Activated CD4-positive, alpha-beta T cell treated with anti-CD3 and anti-CD28 coated beads, Interleukin-2, amount 10 ng/mL, durations not matched to agents 24 days and 14 days (primary cell): ENCODE measurements at regions not wholly inside any gene's neighbourhood (a gene's known extent, or its start where the extent isn't known, plus 50 kb on each side); places are given as distances from the start of the nearest gene placed in this dataset.

Experiments used
- DNase-seq: peaks from one replicate; pipeline ENCODE4 v3.0.0; 2022
- H3K27ac Mint-ChIP-seq: one replicate; pipeline ENCODE4 v1.8.0; 2022; ENCODE audit warnings: mild to moderate bottlenecking, mixed read lengths
- H3K27me3 Mint-ChIP-seq: one replicate; pipeline ENCODE4 v1.8.0; 2022; ENCODE audit warnings: mixed read lengths
- H3K36me3 Mint-ChIP-seq: one replicate; pipeline ENCODE4 v1.8.0; 2022; ENCODE audit warnings: low read depth, mild to moderate bottlenecking, mixed read lengths
- H3K4me1 Mint-ChIP-seq: one replicate; pipeline ENCODE4 v1.8.0; 2021; ENCODE audit warnings: mixed read lengths
- H3K4me3 Mint-ChIP-seq: one replicate; pipeline ENCODE4 v1.8.0; 2022; ENCODE audit warnings: mild to moderate bottlenecking, moderate library complexity, mixed read lengths
- H3K9me3 Mint-ChIP-seq: one replicate; pipeline ENCODE4 v1.8.0; 2021; ENCODE audit warnings: mixed read lengths
- intact Hi-C: fragments of 100-400 bp; cut with micrococcal nuclease; formaldehyde crosslinking; loops from one replicate; pipeline ENCODE4 v1.15.1; 2023

DNA sequence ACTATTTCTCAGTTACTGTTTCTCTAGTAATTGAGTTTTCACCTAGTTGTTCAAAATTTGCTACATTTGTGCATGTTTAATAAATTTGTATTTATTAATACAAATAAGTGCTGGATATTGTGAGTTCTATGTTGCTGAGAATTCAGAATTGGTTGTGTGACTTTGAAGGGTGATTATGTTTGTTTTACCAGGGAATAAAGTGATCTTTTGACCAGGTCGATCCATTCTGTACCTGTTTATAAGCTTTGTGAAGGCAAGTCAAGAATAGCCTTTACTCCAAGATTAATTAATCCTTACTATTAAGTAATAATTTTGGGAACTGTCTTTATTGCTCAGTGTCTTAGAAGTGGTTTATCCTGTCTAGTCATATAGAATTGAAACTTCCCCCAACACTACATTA is 230.0 kb upstream of the GYPC start:
- no peaks in the 10 kb centered on the region for H3K36me3 Mint-ChIP-seq
- no peak overlapping the region for H3K4me3 Mint-ChIP-seq
- no peaks in the 10 kb centered on the region for H3K27me3 Mint-ChIP-seq
- no peaks in the 10 kb centered on the region for H3K4me1 Mint-ChIP-seq
- peaks cover 3% of the 10 kb centered on the region for H3K9me3 Mint-ChIP-seq
- intact Hi-C loops: no loop called here
- DNase-seq: no peak
- no peak overlapping the region for H3K27ac Mint-ChIP-seq

DNA sequence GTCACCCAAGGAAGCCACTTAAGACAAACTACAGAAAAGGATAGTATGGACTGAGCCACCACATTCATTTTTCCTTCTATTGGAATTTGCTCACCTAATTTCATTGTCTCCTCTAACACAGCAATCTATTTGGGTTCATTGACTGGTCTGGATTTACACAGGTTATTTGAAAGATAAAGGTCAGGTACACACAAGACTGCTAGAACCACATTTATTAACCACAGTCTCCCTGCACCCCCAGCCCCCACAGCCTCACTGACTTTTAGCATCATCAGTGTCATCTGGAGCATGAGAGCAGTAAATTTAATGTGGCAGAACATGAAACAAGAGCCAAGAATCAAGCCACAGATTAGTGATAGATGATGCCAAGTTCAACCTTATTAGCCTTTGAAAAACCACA is 226.9 kb upstream of the GYPC start:
- Mint-ChIP-seq H3K4me3 (no peak overlapping the region), H3K27ac (no peak overlapping the region), H3K36me3 (no peaks in the 10 kb centered on the region), H3K27me3 (no peaks in the 10 kb centered on the region), H3K4me1 (no peaks in the 10 kb centered on the region), H3K9me3 (no peaks in the 10 kb centered on the region)
- no peak for DNase-seq
- intact Hi-C loops: no loop called here

GRCh38 chr2:126431136-126431535 is 224.8 kb upstream of the GYPC start:
- DNase-seq: no peak
- H3K27me3 Mint-ChIP-seq: no peaks in the 10 kb centered on the region
- no peak overlapping the region for H3K4me3 Mint-ChIP-seq
- no peaks in the 10 kb centered on the region for H3K36me3 Mint-ChIP-seq
- H3K9me3 Mint-ChIP-seq: no peaks in the 10 kb centered on the region
- no peak overlapping the region for H3K27ac Mint-ChIP-seq
- intact Hi-C loops: no loop called here
- no peaks in the 10 kb centered on the region for H3K4me1 Mint-ChIP-seq

DNA sequence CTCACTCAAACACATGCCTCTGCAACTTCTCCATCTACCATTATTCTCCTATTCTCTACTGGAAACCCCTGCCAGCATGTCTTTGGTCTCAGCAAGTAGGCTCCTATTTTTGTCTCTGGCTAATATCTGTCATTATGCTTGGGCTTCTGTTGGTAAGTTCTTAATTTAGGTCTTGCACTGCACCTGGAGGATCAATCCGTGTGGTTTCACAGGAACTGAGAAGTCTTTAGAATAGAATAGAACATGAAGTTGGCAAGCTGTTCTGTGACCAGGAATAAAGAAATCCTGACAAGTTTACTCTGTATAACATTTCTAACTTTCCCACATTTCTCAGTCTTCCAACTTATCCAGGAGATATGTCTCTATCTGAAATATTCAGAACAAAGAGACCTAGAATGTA is 219.5 kb upstream of the GYPC start:
- no peak overlapping the region for H3K4me3 Mint-ChIP-seq
- intact Hi-C loops: no loop called here
- peaks cover 1% of the 10 kb centered on the region for H3K27me3 Mint-ChIP-seq
- no peak overlapping the region for H3K27ac Mint-ChIP-seq
- no peaks in the 10 kb centered on the region for H3K9me3 Mint-ChIP-seq
- no peaks in the 10 kb centered on the region for H3K36me3 Mint-ChIP-seq
- no peaks in the 10 kb centered on the region for H3K4me1 Mint-ChIP-seq
- DNase-seq: no peak

DNA sequence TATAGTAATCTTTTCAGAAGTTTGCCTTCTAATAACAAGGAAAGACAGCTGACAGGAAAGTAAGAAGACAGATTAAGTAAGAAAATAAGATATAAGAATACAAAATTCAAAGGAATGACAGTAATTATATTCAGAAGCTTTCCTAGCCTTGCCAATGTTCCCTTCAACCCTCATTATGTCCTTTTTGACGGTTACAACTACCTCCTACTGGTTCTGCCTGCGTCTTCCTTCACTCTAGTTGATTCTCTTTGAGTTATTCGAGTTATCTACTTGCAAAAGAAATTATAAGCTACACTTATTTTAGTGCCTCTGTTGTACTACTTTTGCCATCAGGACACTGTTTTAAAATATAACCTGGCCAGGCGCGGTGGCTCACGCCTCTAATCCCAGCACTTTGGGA is 218.9 kb upstream of the GYPC start:
- H3K4me3 Mint-ChIP-seq: no peak overlapping the region
- H3K36me3 Mint-ChIP-seq: no peaks in the 10 kb centered on the region
- H3K4me1 Mint-ChIP-seq: no peaks in the 10 kb centered on the region
- no peak overlapping the region for H3K27ac Mint-ChIP-seq
- H3K9me3 Mint-ChIP-seq: no peaks in the 10 kb centered on the region
- no peak for DNase-seq
- peaks cover 1% of the 10 kb centered on the region for H3K27me3 Mint-ChIP-seq
- intact Hi-C loops: no loop called here

- Mint-ChIP-seq H3K36me3 (no peaks in the 10 kb centered on the region), H3K4me1 (no peaks in the 10 kb centered on the region), H3K9me3 (no peaks in the 10 kb centered on the region), H3K27ac (no peak overlapping the region), H3K27me3 (no peaks in the 10 kb centered on the region), H3K4me3 (no peak overlapping the region)
- intact Hi-C loops: no loop called here
- DNase-seq: no peak
Measured at GRCh38 chr2:126444512-126444911, 211.4 kb upstream of the GYPC start.

DNA sequence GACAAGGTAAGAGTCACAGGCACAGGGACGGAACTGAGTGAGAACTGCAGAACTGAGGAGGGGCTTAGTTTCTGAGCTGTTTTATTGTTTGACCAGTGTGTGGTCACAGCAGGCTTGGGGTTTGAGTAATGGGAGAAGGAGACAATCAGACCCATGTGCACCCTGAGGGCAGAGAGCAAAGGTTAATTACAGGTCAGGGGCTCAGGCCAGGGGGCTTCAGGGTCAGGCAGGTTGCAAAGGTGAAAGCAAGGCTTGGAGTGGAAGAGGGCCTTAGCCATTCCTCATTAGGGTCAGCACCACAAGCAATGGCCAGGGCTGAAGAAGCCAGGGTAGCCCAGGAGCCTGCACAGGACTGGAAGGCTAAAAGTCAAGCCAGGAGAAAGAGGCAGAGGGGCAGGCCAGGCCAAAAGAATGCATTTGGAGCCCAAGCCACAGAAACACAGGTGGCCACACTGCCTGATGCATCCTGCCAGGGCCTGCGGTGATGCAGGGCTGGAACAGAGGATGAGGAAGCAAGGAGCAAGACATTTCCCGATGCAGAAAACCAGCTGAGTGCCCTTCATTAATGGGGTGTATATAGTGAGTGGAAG is 209.8 kb upstream of the GYPC start:
- no peaks in the 10 kb centered on the region for H3K9me3 Mint-ChIP-seq
- no peaks in the 10 kb centered on the region for H3K27me3 Mint-ChIP-seq
- H3K4me1 Mint-ChIP-seq: no peaks in the 10 kb centered on the region
- H3K36me3 Mint-ChIP-seq: no peaks in the 10 kb centered on the region
- intact Hi-C loops: no loop called here
- H3K4me3 Mint-ChIP-seq: no peak overlapping the region
- DNase-seq: no peak
- H3K27ac Mint-ChIP-seq: no peak overlapping the region

- intact Hi-C loops: no loop called here
- Mint-ChIP-seq H3K4me3 (no peak overlapping the region), H3K27me3 (no peaks in the 10 kb centered on the region), H3K9me3 (no peaks in the 10 kb centered on the region), H3K36me3 (no peaks in the 10 kb centered on the region), H3K4me1 (no peaks in the 10 kb centered on the region), H3K27ac (no peak overlapping the region)
- DNase-seq: no peak
Measured at GRCh38 chr2:126448611-126449010, 207.3 kb upstream of the GYPC start.

GRCh38 chr2:126449677-126450076 is 206.3 kb upstream of the GYPC start:
- H3K9me3 Mint-ChIP-seq: no peaks in the 10 kb centered on the region
- intact Hi-C loops: no loop called here

DNA sequence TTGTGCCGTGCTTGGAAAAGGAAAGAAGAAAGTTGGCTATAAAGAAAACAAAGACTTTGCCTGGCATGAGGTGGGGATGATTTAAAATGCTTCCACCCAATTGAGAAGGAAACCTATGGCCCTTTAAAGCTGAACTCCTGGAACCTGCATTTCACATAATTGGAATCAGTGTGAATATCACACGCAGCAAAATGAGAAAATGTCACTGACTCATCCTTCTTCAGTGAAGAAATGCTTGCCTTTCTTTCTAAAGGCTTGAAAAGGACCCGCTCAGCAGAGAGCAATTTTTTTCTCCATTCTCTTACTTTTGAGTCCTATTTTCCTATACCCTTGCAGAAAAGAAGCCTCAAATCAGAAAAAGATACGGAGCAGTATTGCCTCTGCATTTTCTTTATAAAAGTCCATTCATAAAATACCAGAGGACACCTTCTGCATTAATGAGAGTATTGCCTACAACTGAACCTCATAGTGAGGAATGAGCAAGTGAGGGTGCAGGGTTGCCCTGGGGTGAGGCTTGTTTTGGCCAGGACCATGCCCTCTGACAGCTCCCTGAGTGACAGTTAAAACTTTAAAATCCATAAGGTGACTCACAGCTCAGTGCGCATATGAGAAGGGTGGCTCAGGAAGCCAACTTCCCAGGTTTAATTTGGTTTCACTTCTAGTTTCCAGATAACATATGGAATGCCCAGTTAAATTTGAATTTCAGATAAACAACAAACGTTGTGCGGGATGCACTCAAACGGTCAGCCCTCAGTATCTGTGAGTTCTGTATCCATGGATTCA is 191.9 kb upstream of the GYPC start:
- H3K4me1 Mint-ChIP-seq: peaks cover 2% of the 10 kb centered on the region
- no peaks in the 10 kb centered on the region for H3K36me3 Mint-ChIP-seq
- no peak overlapping the region for H3K4me3 Mint-ChIP-seq
- no peaks in the 10 kb centered on the region for H3K27me3 Mint-ChIP-seq
- no peaks in the 10 kb centered on the region for H3K9me3 Mint-ChIP-seq
- no peak overlapping the region for H3K27ac Mint-ChIP-seq
- intact Hi-C loops: no loop called here
- no peak for DNase-seq

More at GRCh38 chr2:126449677-126450076, 206.3 kb upstream of the GYPC start:
- Mint-ChIP-seq H3K36me3 (no peaks in the 10 kb centered on the region), H3K4me3 (no peak overlapping the region), H3K27ac (no peak overlapping the region), H3K27me3 (no peaks in the 10 kb centered on the region), H3K4me1 (no peaks in the 10 kb centered on the region)
- no peak for DNase-seq

GRCh38 chr2:126467367-126468054 is 188.4 kb upstream of the GYPC start:
- H3K9me3 Mint-ChIP-seq: no peaks in the 10 kb centered on the region
- no peak overlapping the region for H3K4me3 Mint-ChIP-seq
- no peaks in the 10 kb centered on the region for H3K27me3 Mint-ChIP-seq
- peaks cover 2% of the 10 kb centered on the region for H3K4me1 Mint-ChIP-seq
- intact Hi-C loops: no loop called here
- DNase-seq: peak; percentile 59
- no peak overlapping the region for H3K27ac Mint-ChIP-seq
- no peaks in the 10 kb centered on the region for H3K36me3 Mint-ChIP-seq

- Mint-ChIP-seq H3K27ac (no peak overlapping the region), H3K36me3 (no peaks in the 10 kb centered on the region), H3K4me3 (no peak overlapping the region), H3K27me3 (peaks cover 2% of the 10 kb centered on the region), H3K9me3 (no peaks in the 10 kb centered on the region), H3K4me1 (no peaks in the 10 kb centered on the region)
- no peak for DNase-seq
- intact Hi-C loops: no loop called here
Measured at GRCh38 chr2:126475031-126475430, 180.9 kb upstream of the GYPC start.

GRCh38 chr2:126476691-126477090 is 179.3 kb upstream of the GYPC start:
- H3K4me3 Mint-ChIP-seq: no peak overlapping the region
- no peak for DNase-seq
- no peaks in the 10 kb centered on the region for H3K9me3 Mint-ChIP-seq
- peaks cover 2% of the 10 kb centered on the region for H3K27me3 Mint-ChIP-seq
- intact Hi-C loops: no loop called here
- H3K27ac Mint-ChIP-seq: no peak overlapping the region
- no peaks in the 10 kb centered on the region for H3K36me3 Mint-ChIP-seq
- no peaks in the 10 kb centered on the region for H3K4me1 Mint-ChIP-seq

DNA sequence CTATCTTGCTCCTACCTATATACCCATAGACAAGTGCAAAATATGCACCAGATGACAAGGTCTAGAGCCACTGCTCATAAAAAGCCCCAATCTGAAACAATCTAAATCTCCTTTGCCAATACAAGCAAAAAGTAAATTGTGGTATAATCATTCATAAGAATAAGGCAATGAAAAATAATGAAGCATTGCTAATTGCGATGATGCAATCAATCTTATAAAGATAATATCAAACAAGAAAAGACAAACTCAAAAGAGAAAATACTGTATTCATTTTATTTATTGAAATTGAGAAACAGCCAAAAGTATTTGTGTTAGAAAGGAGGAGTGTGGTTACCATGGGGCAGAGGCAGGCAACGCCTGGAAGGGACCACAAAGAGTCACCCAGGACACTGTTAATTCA is 175.9 kb upstream of the GYPC start:
- no peak overlapping the region for H3K4me3 Mint-ChIP-seq
- intact Hi-C loops: no loop called here
- no peaks in the 10 kb centered on the region for H3K4me1 Mint-ChIP-seq
- H3K36me3 Mint-ChIP-seq: no peaks in the 10 kb centered on the region
- DNase-seq: no peak
- H3K27ac Mint-ChIP-seq: no peak overlapping the region
- H3K27me3 Mint-ChIP-seq: no peaks in the 10 kb centered on the region
- H3K9me3 Mint-ChIP-seq: no peaks in the 10 kb centered on the region
